Umbilical cord (tissue), 1 donor: ENCODE measurements at regions not wholly inside any gene's neighbourhood (a gene's known extent, or its start where the extent isn't known, plus 50 kb on each side); places are given as distances from the start of the nearest gene placed in this dataset.

Experiments used
- DNase-seq: peaks from one replicate; pipeline ENCODE4 v3.0.0-alpha.2; 2015; ENCODE audit warnings: low spot score

DNA sequence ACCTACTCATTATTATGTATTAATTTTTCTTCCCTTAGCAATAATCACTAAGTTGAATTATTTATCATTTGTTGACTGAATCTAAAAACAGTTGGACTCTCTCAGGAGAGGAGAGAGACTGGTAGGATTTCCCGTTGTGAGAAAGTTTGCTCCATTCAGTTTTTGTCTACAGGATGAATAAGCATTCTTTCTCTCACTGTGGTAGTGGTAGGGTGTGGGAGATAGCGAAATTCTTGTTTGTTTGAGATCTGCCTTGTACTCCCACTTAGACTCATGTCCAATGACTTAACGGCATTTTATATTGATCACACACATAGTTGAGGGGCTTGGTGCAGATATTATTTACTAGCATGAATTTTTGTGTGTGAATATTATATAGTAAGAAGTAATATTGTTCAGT, 421.0 kb upstream of the PDE3A start:
- no peak for DNase-seq

DNA sequence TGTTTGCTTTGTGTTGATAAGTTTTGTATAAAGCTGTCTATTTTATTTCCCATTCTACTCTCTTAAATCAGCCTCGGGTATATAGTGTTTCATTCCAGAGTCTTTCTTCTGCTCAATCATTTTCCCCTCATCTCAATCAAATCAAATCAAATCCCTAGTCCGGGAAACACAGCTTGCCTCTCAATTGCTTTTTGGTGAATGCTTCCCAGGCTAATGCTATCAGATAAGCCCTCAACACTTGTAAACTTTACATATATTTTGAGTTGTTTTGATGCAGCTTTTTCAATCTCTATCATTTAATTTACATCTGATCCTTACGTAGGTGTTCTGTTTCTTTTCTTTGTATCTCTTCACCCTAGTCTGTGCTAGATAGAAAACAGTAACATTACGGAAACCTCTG, 416.7 kb upstream of the PDE3A start:
- DNase-seq: no peak

DNA sequence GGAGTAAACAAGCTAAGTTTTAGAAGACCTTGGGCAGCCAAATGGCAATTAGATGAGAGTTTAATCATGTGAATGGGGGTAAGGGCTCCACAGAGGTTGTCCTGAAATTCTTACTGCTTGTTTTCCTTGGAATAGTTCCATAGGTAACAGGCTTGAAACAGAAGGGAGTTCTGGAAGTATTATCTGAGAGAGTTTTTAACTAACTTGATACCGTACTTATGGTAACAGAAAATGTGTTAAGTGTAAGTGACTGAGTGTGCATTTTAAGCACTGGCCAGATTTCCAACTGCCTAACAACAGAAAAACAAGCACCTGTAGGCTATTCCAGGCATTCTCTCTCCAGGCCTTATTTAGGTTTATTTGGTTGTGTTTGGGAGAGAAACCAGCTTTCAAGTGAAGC, 414.6 kb upstream of the PDE3A start:
- no peak for DNase-seq

DNA sequence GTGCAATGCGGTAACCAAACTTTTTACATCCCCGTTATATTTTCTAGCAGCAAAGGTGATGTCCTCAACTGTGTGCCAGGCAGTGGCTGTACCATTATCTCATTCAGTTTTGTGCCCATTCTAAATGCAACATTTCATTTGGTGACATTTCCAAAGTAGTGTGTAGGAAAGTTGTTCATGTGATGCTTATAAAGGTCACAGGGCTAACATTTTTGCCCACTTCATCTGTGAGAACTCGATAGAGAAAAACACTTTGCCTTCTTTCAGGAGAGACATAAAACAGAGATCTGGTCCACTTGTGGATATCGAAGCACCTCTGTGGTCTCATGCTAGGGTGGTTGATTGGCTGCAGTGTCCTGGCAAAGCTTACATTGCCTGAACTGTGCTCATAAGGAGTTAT, 414.2 kb upstream of the PDE3A start:
- no peak for DNase-seq

DNA sequence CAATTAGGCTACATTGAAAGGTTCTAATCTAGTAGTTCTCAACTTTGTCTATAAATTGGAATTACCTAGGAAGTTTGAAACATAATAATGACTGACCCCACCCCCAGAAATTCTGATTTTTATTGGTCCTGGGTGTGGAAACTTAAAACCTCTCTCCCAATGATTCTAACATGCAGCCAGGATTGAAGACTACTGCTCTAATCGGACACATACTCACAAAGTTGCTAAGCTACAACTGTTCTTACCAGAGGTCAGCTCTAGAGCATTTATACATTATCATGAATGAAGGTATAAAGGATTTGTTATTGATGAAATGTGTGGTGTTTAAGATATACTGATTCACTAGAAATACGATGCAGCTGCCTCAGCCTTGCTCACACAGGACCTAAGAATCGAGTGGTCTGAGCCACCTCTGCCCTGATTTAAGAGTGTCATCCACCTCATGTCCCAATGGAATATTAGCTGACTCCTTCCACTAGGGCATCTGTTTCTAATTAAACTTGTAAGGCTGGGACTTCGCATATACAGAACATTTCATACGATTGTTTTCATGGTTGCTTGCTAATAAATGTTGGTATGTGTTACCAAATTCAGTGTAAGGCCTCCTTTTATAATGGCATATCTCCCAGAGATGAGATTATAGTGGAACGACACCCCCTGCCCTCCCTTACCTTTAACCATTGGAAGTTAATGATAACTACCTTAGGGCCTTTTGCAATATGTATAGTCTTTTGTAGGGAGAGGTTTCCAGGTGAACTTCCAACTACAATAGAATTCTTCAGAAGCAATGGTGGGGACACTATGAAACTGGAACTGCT, 410.8 kb upstream of the PDE3A start:
- DNase-seq: no peak

DNA sequence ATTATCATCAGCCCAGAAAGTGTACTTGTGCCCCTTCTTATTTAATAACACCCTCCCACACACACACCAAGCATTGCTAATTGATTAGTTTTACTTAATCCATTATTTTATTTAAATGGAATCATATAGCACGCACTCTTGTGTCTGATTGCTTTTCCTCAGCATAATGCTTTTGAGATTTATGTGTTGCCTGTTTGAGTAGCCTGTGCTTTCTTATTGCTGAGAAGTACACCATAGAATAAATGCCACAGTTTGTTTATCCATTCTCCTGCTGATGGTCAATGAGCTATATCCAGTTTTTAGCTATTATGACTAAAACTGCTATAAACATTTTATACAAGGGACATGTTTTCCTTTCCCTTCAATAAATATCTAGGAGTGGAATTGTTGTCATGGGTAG, 409.9 kb upstream of the PDE3A start:
- DNase-seq: no peak

DNA sequence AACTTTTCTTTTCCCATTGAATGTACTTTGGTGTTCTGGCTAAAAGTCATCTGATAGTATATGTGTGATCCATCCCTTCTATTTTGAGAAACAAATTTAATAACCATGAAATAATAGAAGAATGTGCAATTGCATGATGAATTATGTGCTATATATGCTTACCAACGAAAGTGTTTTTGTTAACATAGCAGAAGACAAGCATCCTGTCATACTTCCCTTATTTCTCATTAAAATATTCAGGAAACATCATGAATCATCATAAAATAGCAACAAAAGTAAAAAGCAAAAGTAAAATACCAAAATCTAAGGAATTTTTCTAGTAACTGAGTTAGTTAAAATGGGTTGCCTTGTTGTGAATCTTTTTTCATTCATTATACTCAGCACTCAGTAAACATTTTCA, 409.0 kb upstream of the PDE3A start:
- no peak for DNase-seq

DNA sequence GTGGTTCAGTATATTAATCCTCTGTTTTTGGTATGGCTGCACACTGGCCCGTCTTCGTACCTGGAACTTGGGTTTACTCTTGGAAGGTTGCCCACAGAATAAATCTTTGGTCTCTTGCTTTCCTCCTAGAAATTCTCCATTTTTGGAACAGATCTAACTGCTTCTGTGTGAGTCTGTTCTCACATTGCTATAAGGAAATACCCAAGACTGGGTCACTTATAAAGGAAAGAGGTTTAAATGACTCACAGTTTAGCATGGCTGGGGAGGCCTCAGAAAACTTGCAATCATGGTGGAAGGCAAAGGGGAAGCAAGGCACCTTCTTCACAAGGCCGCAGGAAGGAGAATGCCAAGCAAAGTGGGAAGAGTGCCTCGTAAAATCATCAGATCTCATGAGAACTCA, 407.8 kb upstream of the PDE3A start:
- no peak for DNase-seq

DNA sequence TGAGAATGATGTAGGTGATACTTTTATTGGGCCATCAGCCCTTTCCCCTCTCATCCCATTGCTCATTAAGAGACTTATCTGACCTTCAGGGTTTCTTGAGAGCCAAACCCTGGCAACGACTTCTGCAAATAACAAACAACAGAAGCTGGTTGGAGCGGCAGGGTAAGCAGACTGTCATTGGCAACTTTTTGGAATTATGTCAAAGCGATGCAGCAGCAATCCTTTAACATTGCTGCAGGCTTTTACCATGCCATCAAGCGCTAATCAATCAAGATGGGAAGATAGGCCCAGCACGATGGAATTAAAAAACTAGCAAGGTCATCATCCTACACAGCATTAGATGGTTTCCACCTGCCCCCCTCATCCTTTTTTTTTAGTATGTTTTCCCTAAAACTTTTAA, 406.1 kb upstream of the PDE3A start:
- DNase-seq: no peak

DNA sequence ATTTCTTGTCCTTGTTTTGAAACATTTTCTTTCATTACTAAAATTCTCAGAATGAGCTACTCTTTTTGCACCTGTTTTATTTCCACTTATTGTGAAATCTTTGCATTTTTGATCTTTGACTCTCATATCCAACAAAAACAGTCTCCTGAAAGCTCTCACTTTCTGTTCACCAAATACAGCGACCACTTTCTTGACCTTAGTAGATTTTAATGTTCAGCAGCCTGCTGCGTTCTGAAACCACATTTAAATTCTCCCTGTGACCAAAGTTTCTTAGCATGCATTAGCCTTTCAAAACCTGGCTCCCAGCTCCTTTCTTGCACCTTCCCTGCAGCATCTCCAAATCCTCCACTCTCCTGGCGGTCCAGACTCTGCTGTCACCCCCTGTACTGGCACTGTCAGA, 404.4 kb upstream of the PDE3A start:
- no peak for DNase-seq

DNA sequence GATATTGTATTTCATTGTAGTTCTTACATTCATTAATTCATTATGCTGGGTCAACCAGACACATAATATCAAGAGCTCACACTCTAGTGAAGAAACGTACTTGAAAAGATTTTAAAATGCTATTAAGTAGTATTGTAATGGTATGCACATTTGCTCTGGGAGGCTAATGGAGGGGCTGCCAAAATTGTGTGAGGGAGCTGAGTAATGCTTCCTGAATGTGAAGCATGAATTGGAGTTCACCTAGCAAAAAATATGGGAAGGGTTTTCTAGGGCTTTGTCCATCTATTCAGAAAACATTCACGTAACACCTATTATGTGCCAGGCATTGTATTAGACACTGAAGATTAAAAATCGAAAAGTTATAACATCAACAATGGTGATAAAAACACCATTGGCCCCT, 403.8 kb upstream of the PDE3A start:
- no peak for DNase-seq

DNA sequence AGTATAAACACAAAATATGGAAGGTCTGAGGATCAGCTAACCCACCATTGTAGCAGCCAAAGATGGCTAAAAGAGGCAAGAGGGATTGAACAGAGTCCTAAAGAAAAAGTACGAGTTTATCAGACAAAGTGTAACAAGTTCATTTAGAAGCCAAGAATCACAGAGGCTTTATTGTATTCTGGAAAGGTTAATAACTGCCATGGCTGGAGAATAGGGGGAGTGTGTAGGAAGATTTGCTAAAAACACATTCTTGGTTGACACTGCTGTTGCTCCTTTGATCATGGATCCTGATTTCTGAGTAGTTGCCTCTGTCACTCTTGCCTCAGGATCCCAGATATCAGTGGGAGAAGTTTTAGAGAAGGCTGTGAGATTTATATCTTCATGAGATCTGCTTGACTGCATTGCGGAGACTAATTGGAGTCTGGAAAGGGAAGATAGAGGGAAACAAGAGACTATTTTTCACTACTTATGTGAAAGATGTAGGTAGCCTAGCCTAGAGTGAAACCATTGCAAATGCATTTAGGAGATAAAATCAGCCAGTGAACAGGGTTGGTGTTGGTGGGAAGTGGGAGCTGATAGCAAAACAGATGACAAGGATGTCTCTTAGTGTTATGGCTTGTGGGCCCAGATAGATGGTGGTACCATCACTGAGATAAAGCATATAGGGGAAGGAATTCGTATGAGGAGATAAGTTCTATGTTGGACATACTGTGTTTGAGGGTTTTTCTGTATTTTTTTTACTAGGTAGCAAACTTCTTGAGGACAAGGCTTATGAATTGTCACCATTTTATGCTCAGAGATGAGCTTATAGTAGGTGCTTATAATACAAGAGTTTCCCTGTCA, 402.9 kb upstream of the PDE3A start:
- no peak for DNase-seq

DNA sequence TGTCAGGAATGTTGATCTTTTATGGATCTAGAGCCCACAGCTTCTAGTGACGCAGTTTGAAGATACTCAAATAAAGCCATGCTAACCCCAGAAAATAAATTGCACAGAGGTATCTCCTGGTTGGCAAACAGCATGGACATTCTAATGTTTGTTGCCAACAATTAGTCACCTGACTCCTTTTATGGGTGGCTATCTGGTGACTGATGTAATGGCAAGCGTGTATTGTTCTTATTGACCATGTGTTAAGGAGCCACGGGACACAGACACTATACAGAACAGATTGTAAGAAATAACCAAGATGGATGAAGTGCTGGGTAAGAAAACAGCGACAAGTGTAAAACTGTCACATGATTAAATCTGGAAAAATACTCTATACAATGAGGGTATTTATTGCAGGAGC, 401.3 kb upstream of the PDE3A start:
- no peak for DNase-seq

DNA sequence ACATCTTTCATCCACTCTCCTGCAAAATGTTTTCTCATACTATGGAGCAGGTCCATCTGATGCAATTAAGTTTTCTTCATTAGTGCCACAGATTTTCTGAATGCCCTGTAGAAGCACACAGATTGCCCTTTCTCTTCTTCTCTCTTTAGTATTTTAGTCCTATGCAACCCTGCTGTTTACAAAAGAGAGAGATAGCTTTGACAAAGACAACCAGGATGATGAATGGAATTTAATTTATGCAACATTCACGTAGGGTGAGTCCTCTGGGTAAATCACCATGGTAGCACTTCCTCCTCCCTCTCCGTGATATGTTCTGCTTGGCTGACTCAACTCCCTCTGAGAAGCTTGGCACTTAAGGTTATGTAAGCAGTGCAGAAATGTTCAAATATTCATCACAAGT, 400.9 kb upstream of the PDE3A start:
- DNase-seq: peak; percentile 75

DNA sequence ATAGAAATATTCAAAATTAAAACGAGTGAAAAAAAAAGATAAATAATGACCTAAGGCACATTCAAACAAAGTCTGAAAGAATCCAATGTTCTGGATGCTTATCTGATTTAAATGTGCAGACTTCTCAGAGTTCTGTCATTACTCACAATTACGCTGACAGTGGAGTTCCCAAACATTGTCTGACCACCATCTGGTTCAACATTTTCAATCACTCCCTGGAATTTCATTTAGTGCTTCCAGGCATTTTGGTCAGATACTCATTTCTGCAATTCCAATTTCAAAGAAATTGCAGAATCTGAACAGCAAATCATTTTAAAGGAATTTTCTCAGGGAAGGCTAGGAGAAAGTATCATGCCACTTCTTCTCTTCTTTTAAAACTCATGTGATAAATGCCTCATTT, 398.2 kb upstream of the PDE3A start:
- DNase-seq: peak; percentile 50

DNA sequence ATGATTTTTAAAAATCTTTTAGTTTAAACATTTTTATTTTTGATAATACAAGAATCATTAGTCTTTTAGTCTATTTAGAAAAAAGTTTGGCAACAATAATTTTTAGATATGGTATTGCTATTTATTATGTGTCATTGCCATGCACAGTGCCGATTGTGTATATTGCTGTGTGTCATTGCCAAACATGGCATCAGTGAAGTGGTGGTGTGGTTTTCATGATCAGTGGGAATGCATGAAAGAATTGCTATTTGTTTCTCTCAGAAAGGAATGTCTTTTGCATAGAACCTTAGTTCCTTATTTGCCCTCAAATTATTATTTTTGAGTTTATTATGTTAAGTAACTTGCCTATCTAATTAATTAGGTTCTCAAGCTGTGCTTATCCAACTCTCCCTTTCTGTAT, 397.5 kb upstream of the PDE3A start:
- no peak for DNase-seq

DNA sequence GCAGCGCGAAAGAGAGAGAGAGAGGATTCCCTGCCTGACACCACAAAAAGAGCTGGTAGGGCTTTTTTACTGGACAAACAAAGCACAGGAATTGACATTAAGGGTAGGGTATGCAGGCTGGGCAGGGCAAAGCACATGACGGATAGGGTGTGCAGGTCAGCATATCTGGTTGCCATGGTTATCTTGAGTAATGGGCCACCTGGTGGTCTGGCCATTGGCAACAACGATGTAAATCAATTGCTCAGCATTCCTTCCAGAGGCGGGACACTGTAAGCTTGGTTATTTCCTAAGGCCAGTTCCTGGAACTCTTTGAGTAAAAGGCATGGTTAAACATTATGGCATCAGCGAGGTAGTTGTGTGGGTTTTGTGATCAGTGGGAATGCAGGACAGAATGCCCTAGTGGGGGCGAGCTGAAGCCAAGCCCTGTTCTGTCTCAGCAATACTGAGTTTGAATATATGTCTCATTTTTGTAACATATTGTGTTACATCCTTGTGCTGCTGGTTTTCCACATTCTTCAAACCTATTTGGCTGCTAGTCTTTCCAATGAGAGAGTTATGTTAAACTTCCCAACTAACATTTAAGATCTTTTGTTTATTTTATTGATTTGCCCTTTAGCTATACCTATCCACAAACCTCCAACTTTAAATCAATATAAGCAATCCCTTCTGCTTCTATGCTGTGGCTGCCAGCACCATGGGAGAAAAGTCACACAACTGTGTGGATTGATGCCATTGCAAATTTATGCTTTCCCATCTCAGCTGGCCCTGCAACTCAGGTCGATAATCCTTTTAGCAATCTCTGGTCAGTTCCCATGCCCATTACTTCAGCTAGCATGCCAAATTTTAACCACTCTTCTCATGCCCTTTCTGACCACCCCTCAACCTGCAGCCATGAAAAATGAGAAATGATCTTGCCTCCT, 396.7 kb upstream of the PDE3A start:
- DNase-seq: peak; percentile 23

DNA sequence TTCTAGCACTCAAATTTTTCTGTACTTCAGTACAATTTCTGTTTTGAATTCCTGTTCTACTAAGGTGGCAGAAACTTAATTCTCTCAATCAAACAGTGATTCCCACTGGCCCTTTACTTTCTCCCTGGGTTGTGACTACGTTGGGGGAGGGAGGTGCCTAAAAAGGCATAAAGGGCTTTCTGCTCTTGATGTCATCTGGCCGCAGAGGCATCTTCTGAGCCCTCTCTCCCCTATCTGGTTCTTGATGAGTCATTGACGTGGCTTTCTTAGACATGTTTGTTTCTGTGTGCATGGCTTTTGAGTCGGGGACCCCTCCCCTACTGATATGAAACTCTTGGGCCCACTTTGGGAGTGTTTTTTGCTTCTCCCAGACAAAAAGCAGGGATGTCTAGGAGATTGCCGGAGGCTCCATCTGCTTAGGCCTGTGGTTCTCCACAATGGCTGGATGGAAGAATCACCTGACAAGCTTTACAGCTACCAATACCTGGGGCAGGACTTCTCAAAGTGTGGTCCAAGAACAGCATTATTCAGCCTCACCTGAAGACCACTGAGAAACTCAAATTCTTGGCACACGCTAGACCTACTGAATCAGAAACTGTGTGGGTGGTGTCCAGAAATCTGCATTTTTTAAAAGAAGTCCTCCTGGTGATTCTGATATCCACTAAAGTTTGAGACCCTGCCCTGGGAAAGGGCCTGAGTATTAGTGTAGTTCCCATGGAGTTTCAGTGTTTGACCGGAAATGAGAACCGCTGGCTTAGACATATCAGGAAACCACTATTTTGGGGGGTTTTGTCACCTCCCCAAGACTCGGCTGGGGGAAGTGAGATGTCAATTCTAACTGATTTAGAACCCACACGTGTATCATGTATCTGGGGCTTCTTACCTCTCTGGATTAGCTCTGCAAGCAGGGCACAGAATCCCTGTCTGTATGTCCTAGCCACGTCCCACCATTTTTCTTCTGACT, 395.7 kb upstream of the PDE3A start:
- DNase-seq: no peak

DNA sequence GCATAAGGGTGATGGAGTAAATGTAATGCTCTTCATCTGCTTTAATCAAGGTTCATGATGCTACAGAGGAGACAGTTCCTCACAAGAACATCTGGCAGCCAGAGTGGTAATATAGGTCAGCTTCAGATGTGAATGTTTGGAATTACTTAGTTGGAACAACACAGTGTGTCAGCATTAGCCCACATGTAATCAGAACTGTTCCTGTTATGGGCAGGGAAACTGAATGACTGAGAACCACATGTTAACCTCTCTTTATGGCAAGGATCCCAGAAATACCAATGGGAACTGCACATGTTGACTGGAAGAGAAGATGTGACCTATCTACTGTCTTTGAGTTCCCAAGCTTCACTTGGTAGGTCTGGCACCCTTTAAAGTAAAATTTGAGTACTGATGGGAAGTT, 390.1 kb upstream of the PDE3A start:
- DNase-seq: peak; percentile 37

DNA sequence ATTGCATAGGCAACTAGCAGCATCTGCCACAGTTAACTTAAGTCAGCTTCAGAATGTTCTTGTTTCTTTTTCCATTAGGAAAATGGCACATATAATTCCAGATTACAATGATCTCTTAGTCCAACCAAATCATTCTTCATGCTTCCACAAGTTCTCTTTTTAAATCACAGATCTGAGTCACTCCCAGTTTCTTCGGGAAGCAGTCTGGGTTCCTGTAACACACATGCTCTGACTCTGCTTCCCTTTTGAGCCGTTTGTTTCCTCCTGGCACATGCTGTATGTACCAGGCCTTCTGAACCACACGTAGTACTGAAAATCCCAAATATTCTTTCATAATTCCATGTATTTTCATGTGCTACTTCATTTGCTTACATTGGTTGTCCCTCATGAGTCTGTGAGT, 388.8 kb upstream of the PDE3A start:
- no peak for DNase-seq

DNA sequence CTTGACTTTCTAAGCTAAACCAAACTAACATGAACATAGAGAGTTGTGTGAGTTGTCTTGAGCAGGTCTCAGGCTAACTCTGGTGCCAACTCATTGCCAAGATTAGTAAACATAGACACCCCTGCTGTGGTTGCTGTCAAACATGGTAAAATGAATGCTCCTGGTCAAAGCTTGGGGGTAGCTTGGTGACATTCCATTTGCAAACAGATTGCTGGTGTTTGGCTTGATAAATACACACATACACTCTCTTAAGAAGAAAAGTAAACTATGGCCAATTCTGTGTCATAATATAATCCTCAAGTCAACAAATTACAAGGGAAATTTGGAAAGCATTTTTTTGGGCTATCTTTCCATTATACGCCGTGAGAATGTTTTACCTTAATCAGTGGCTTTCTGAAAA, 386.4 kb upstream of the PDE3A start:
- no peak for DNase-seq
